PC-3 (cell line): ENCODE measurements at regions not wholly inside any gene's neighbourhood (a gene's known extent, or its start where the extent isn't known, plus 50 kb on each side); places are given as distances from the start of the nearest gene placed in this dataset.

ENCODE experiments used
- ATAC-seq: fragments of 200-7000 bp; cut with Tn5 transposase; 2 replicates; pipeline ENCODE4 v1.9.1; 2020; ENCODE audit warnings: mild to moderate bottlenecking, moderate library complexity
- BruUV-seq: library from RNA; stranded (reverse); fragments of 400-500 nt; replicated peaks from 2 replicates; lab custom pipeline; 2021; lab: Mats Ljungman, UMichigan
- CTCF ChIA-PET: fragments of 300-600 bp; sonication (Branson Sonifier 250); formaldehyde crosslinking; loops from one replicate; lab custom pipeline; 2022; ENCODE audit warnings: antibody characterized with exemption; lab: Charles Lee
- POLR2A ChIA-PET: fragments of 300-600 bp; sonication (Branson Sonifier 250); formaldehyde crosslinking; loops from one replicate; lab custom pipeline; 2022; ENCODE audit warnings: antibody characterized with exemption; ENCODE audit not compliant: unreplicated experiment; lab: Charles Lee
- DNase-seq: peaks from one replicate; pipeline ENCODE4 v3.0.0-alpha.2; 2015
- H2AFZ ChIP-seq: fragments of 300-600 bp; sonication (generic); 2 replicates; pipeline ENCODE4 v1.6.0; 2016; ENCODE audit warnings: antibody characterized with exemption, low read length
- H3F3A ChIP-seq: fragments of 300-600 bp; sonication (generic); one replicate; pipeline ENCODE4 v1.6.0; 2017; ENCODE audit warnings: antibody characterized with exemption, low read length, control low read depth, mild to moderate bottlenecking; ENCODE audit not compliant: unreplicated experiment
- H3K27ac ChIP-seq: fragments of 300-600 bp; sonication (generic); 2 replicates; pipeline ENCODE4 v1.5.1; 2016; ENCODE audit warnings: mild to moderate bottlenecking, low read length
- H3K27me3 ChIP-seq: fragments of 300-600 bp; sonication (generic); 2 replicates; pipeline ENCODE4 v1.6.1; 2016; ENCODE audit warnings: low read length, mixed read lengths
- H3K36me3 ChIP-seq: fragments of 300-600 bp; sonication (generic); 2 replicates; pipeline ENCODE4 v1.6.1; 2016; ENCODE audit warnings: low read depth, mixed run types, low read length, mixed read lengths
- H3K4me1 ChIP-seq: fragments of 300-600 bp; sonication (generic); 2 replicates; pipeline ENCODE4 v1.5.1; 2016; ENCODE audit warnings: low read length; ENCODE audit not compliant: insufficient read depth
- H3K4me2 ChIP-seq: fragments of 300-600 bp; sonication (generic); 2 replicates; pipeline ENCODE4 v1.6.0; 2016; ENCODE audit warnings: low read length
- H3K4me3 ChIP-seq: fragments of 300-600 bp; sonication (generic); 2 replicates; pipeline ENCODE4 v1.5.1; 2016; ENCODE audit warnings: mild to moderate bottlenecking, low read length, mixed read lengths
- H3K79me2 ChIP-seq: fragments of 300-600 bp; sonication (generic); 2 replicates; pipeline ENCODE4 v1.6.1; 2017; ENCODE audit warnings: low read length, mixed read lengths
- H3K9ac ChIP-seq: fragments of 300-600 bp; sonication (generic); 2 replicates; pipeline ENCODE4 v1.6.0; 2016; ENCODE audit warnings: mild to moderate bottlenecking, low read length
- H3K9me2 ChIP-seq: fragments of 300-600 bp; sonication (generic); replicated peaks from 2 replicates; pipeline ENCODE4 v1.6.1; 2016; ENCODE audit warnings: mixed run types, low read length, mixed read lengths
- H3K9me3 ChIP-seq: fragments of 300-600 bp; sonication (generic); 2 replicates; pipeline ENCODE4 v1.6.1; 2016; ENCODE audit warnings: low read length, mixed read lengths
- H4K20me1 ChIP-seq: fragments of 300-600 bp; sonication (generic); 2 replicates; pipeline ENCODE4 v1.6.1; 2016; ENCODE audit warnings: low read length, mixed read lengths
- CTCF ChIP-seq: fragments of 300-600 bp; sonication (generic); conservative IDR thresholded peaks from 2 replicates; pipeline ENCODE4 v1.5.1; 2017; ENCODE audit warnings: antibody characterized with exemption, low read depth, mild to moderate bottlenecking, low read length
- EZH2 ChIP-seq: fragments of 300-600 bp; sonication (generic); IDR thresholded peaks from one replicate; pipeline ENCODE4 v1.6.1; 2017; ENCODE audit warnings: antibody characterized with exemption, mild to moderate bottlenecking, low read length; ENCODE audit not compliant: unreplicated experiment
- EZH2phosphoT487 ChIP-seq: fragments of 300-600 bp; sonication (generic); IDR thresholded peaks from 2 replicates; pipeline ENCODE4 v1.6.1; 2018; ENCODE audit warnings: mild to moderate bottlenecking, antibody characterized with exemption, low read length, borderline replicate concordance
- intact Hi-C: fragments of 100-400 bp; cut with micrococcal nuclease; formaldehyde crosslinking; loops from 2 replicates; pipeline ENCODE4 v1.9.0; 2023

- Histone ChIP-seq H3K27me3 (no peaks in the 10 kb centered on the region), H3K4me3 (no peak overlapping the region), H3F3A (no peaks in the 10 kb centered on the region), H2AFZ (no peak overlapping the region), H3K4me1 (no peaks in the 10 kb centered on the region), H3K79me2 (no peaks in the 10 kb centered on the region), H3K9ac (no peak overlapping the region), H3K27ac (no peak overlapping the region), H3K4me2 (no peak overlapping the region), H3K9me2 (no peaks in the 10 kb centered on the region), H3K9me3 (no peaks in the 10 kb centered on the region), H3K36me3 (no peaks in the 10 kb centered on the region), H4K20me1 (no peaks in the 10 kb centered on the region)
- no peak for TF ChIP-seq EZH2
- TF ChIP-seq EZH2phosphoT487 = no peak
- TF ChIP-seq CTCF = no peak
- intact Hi-C loops = no loop called here
- ChIA-PET CTCF (no interaction called here), POLR2A (no interaction called here)
- BruUV-seq = no TSS peak
- DNase-seq (no peak), ATAC-seq (no peak)
Measured at GRCh38 chr13:61989978-61990377, 574.3 kb upstream of the PCDH20 start.

GRCh38 chr13:61988810-61989209 lies 573.2 kb upstream of the PCDH20 start:
- ChIA-PET CTCF (no interaction called here), POLR2A (no interaction called here)
- no peaks in the 10 kb centered on the region for H3K4me1 ChIP-seq
- no peaks in the 10 kb centered on the region for H3K9me2 ChIP-seq
- no peak overlapping the region for H3K4me3 ChIP-seq
- no peaks in the 10 kb centered on the region for H3F3A ChIP-seq
- no peak overlapping the region for H3K9ac ChIP-seq
- DNase-seq = no peak
- no peak overlapping the region for H3K27ac ChIP-seq
- H3K9me3 ChIP-seq = no peaks in the 10 kb centered on the region
- intact Hi-C loops = no loop called here
- no peak for TF ChIP-seq EZH2phosphoT487
- no peak for TF ChIP-seq EZH2
- TF ChIP-seq CTCF = no peak
- no peak overlapping the region for H2AFZ ChIP-seq
- no peak overlapping the region for H3K4me2 ChIP-seq
- no peaks in the 10 kb centered on the region for H3K27me3 ChIP-seq
- H3K36me3 ChIP-seq = no peaks in the 10 kb centered on the region
- no peak for ATAC-seq
- H3K79me2 ChIP-seq = no peaks in the 10 kb centered on the region
- no TSS peak for BruUV-seq
- H4K20me1 ChIP-seq = no peaks in the 10 kb centered on the region

- H3F3A ChIP-seq = no peaks in the 10 kb centered on the region
- no TSS peak for BruUV-seq
- ChIA-PET POLR2A (no interaction called here), CTCF (no interaction called here)
- no peaks in the 10 kb centered on the region for H4K20me1 ChIP-seq
- TF ChIP-seq EZH2phosphoT487 (no peak), CTCF (no peak), EZH2 (no peak)
- no peak overlapping the region for H3K4me2 ChIP-seq
- H3K4me3 ChIP-seq = no peak overlapping the region
- DNase-seq (no peak), ATAC-seq (no peak)
- H3K9me3 ChIP-seq = no peaks in the 10 kb centered on the region
- no peaks in the 10 kb centered on the region for H3K27me3 ChIP-seq
- no peak overlapping the region for H3K9ac ChIP-seq
- no peak overlapping the region for H3K27ac ChIP-seq
- intact Hi-C loops = no loop called here
- H3K9me2 ChIP-seq = no peaks in the 10 kb centered on the region
- no peaks in the 10 kb centered on the region for H3K4me1 ChIP-seq
- H2AFZ ChIP-seq = no peak overlapping the region
- H3K79me2 ChIP-seq = no peaks in the 10 kb centered on the region
- no peaks in the 10 kb centered on the region for H3K36me3 ChIP-seq
Measured at GRCh38 chr13:61975001-61975400, 559.4 kb upstream of the PCDH20 start.
